Fibroblast of mammary gland (primary cell): ENCODE measurements at regions not wholly inside any gene's neighbourhood (a gene's known extent, or its start where the extent isn't known, plus 50 kb on each side); places are given as distances from the start of the nearest gene placed in this dataset.

Source experiments
- DNase-seq: peaks from one replicate; pipeline ENCODE4 v3.0.0-alpha.2; 2010; ENCODE audit warnings: low read depth
- H3K4me3 ChIP-seq: 2 replicates; pipeline ENCODE4 v1.5.1; 2011; ENCODE audit warnings: low read depth, mild to moderate bottlenecking, low read length, moderate library complexity; ENCODE audit not compliant: control insufficient read depth
- TF ChIP-seq, protein P1 (sequence below): conservative IDR thresholded peaks from 2 replicates; pipeline ENCODE4 v1.5.1; 2011; ENCODE audit warnings: low read depth, low read length, inconsistent platforms; ENCODE audit not compliant: control insufficient read depth, insufficient read depth

DNA sequence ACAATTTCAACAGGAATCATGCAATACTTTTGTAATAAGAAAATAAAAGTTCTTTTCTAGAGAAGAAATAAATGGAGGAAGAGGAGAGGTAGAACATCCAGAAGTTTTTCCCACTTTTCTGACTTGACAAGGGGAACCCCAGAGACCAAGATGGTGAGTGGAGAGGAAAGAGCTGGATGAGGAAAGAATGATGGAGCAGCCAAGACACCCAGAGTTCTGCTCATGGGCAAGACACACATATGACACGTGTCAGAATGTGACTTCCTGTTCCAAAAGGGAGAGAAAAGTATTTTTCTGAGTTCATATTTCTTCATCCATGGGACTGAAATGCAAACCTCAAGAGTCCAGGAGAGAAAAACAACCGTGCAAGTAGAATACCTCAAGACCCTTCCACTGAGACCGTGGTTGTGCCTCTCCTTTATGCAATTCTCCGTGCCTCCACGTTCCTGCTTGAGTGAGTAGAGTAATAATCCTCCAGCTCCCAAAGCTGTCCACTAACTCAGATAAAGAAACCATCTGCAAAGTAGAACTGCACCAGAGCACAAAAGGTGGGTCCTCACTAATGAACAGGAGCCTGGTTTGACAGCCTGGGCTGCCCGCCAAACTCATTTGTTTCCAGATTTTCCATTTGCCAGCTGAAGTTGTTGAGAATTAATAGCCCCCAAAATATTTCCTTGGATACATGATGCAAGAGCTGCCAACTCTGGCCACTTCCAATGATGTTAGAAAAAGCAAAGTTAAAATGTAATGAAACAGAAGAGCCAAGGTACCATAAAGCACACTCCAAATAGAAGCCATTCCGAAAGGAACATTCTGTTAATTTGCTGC, 272.6 kb upstream of the IGF1R start:
- no peak for DNase-seq
- H3K4me3 ChIP-seq: no peak overlapping the region
- TF ChIP-seq, protein P1, sequence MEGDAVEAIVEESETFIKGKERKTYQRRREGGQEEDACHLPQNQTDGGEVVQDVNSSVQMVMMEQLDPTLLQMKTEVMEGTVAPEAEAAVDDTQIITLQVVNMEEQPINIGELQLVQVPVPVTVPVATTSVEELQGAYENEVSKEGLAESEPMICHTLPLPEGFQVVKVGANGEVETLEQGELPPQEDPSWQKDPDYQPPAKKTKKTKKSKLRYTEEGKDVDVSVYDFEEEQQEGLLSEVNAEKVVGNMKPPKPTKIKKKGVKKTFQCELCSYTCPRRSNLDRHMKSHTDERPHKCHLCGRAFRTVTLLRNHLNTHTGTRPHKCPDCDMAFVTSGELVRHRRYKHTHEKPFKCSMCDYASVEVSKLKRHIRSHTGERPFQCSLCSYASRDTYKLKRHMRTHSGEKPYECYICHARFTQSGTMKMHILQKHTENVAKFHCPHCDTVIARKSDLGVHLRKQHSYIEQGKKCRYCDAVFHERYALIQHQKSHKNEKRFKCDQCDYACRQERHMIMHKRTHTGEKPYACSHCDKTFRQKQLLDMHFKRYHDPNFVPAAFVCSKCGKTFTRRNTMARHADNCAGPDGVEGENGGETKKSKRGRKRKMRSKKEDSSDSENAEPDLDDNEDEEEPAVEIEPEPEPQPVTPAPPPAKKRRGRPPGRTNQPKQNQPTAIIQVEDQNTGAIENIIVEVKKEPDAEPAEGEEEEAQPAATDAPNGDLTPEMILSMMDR: no peak

DNA sequence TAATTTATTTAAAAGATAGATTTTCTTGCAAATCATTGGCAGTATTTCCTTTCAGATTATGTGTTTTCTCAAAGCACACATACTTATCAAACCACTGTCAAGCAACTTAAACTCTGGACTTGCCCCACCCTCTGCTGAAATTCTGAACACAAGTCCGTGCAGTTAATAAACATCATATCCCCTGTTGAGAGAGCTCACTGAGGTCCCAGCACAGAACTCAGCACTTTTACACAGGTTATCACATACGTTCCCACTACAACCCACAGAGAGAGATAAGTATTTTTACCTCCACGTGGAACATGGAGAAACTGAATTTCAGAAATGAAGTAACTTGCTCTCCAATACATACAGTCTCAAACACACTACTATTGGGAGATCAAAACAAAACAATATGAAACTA, 267.6 kb upstream of the IGF1R start:
- TF ChIP-seq, protein P1: no peak
- no peak for DNase-seq
- H3K4me3 ChIP-seq: no peak overlapping the region

DNA sequence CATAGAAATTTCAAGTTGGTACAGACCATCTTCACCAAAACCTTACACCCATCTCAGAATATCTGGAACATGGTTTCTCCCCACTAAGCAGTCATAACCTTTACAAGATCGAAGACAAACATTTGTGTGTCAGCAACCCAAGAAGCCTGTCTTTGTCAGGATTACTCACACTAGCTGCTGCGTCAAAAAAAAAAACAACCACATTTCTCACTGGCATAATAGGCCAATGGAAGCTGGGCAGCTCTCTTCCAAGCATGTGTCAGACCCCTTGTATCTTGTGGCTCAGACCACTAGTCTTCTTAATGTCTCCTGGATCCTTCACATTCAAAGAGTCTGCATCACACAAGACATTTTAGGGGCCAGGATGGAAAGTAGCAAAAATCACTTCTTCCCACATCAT, 266.9 kb upstream of the IGF1R start:
- DNase-seq: no peak
- H3K4me3 ChIP-seq: no peak overlapping the region
- TF ChIP-seq, protein P1: no peak

DNA sequence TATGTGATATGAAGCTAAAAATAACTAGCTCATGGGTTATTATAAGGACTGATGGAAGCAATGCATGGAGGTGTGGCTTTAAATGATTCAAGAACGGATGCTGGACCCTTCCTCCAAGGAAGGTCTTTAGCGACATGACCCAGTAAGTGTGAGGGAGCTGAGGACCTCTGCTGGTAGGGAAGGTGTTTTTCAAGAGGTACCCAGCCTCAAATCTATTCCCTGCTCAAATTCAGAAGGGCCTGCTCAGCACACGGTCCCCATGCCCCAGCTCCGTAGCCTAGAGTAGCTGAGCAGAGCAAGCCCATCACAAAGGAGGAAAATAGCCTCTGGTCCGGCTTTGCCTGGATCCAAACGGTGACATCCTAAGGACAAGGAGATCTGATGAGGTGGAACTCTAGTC, 266.2 kb upstream of the IGF1R start:
- DNase-seq: no peak
- no peak overlapping the region for H3K4me3 ChIP-seq
- TF ChIP-seq, protein P1: no peak

DNA sequence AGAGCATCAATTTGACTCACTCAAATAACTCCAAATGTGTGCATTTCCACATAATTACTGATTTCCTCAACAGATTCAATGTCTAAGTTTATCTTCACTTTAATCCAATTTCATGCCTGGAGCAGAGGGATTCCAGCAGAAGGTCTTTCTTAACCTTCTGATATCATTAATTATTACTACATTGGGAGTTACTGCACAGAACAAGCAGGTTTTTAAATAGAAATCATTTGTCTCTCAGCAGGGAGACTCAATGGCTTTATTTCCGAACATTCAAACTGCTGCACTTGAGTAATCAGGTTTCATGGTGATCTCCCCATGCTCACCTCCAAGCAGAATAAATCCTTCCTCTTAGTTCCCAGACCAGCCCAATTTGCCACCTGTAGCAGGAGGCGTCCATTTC, 264.8 kb upstream of the IGF1R start:
- TF ChIP-seq, protein P1: no peak
- H3K4me3 ChIP-seq: no peak overlapping the region

DNA sequence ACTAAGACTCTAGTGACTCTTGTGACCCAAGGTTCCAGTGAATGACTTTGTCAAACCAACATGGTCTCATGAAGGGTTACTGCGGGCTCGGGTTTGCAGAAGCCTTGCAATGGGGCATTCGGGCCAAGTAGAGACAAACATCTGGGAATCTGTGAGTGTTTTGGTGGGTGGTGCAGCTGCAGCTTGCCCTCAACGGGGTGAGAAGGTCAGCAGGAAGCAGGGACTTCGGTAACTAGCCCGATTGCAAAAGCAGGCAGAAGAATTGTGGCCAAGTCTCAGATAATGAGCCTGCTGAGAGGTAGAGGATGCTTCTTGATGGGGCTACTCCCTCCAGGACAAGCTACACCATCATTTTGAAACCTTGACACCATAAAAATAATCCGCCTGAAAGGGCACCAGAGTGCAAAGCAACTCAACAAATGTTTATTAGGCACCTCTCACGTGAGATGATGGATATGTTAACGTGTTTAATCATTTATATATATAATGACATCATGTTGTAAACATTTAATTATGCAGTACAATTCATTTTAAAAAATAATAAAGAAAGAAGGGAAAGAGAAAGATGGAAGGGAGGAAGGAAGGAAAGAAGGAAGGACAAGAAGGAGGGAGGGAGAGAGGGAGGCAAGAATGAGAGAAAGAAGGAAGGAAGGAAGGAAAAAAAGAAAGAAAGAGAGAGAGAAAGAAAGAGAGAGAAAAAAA, 263.9 kb upstream of the IGF1R start:
- TF ChIP-seq, protein P1: no peak
- no peak overlapping the region for H3K4me3 ChIP-seq
- no peak for DNase-seq

More for the DNA sequence above, 264.8 kb upstream of the IGF1R start:
- DNase-seq: no peak
